D721Med (cell line): ENCODE measurements at regions not wholly inside any gene's neighbourhood (a gene's known extent, or its start where the extent isn't known, plus 50 kb on each side); places are given as distances from the start of the nearest gene placed in this dataset.

Experiments
- DNase-seq: peaks from one replicate; pipeline ENCODE4 v3.0.0; 2011; ENCODE audit warnings: low spot score; ENCODE audit not compliant: insufficient read length
- FAIRE-seq: peaks from 2 replicates; lab custom pipeline; 2011; peaks lifted over from hg19 to GRCh38; lab: Jason Lieb, UNC
- TF ChIP-seq, protein P1 (sequence below): IDR thresholded peaks from 2 replicates; pipeline ENCODE4 v1.5.1; 2012; ENCODE audit warnings: mild to moderate bottlenecking, control low read depth; ENCODE audit not compliant: insufficient read depth; ENCODE audit errors: missing control alignments

DNA sequence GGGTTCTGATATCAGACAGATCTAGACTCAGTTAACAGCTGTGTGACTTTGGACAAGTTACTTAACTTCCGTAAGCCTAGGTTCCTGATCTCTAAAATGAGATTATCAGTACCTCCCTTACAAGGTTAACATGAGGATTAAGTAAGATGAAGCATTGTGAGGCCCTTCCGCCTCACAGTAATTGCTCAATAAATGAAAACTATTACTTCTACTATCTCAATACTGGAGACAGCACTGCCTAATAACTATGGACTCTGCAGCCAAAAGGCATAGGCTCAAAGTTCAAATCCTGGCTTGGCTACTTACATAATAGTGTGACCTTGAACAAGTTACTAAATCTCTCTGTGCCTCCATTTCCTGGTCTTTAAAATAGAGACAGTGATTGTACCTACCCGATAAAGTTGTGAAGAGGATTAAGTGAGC is 82.0 kb upstream of the ATP11B start:
- TF ChIP-seq, protein P1, sequence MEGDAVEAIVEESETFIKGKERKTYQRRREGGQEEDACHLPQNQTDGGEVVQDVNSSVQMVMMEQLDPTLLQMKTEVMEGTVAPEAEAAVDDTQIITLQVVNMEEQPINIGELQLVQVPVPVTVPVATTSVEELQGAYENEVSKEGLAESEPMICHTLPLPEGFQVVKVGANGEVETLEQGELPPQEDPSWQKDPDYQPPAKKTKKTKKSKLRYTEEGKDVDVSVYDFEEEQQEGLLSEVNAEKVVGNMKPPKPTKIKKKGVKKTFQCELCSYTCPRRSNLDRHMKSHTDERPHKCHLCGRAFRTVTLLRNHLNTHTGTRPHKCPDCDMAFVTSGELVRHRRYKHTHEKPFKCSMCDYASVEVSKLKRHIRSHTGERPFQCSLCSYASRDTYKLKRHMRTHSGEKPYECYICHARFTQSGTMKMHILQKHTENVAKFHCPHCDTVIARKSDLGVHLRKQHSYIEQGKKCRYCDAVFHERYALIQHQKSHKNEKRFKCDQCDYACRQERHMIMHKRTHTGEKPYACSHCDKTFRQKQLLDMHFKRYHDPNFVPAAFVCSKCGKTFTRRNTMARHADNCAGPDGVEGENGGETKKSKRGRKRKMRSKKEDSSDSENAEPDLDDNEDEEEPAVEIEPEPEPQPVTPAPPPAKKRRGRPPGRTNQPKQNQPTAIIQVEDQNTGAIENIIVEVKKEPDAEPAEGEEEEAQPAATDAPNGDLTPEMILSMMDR = no peak
- DNase-seq (no peak), FAIRE-seq (no peak)

DNA sequence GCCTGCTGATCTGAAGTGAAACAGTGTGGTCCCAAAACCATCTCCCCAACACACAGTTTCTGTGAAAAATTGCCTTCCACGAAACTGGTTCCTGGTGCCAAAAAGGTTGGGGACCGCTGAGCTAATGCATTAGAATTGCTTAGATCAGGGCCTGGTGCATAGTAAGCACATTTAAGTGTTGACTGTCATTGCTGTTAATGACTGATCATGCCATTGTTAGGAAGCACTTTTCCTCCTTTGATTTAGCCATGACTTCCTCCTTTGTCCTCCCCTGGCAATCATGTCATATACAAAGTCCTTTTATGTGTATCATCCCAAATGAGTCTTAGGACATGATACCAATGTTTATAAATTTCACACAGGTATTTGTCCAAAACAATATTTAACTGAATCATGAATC is 81.5 kb upstream of the ATP11B start:
- TF ChIP-seq, protein P1 = no peak
- DNase-seq (no peak), FAIRE-seq (no peak)

DNA sequence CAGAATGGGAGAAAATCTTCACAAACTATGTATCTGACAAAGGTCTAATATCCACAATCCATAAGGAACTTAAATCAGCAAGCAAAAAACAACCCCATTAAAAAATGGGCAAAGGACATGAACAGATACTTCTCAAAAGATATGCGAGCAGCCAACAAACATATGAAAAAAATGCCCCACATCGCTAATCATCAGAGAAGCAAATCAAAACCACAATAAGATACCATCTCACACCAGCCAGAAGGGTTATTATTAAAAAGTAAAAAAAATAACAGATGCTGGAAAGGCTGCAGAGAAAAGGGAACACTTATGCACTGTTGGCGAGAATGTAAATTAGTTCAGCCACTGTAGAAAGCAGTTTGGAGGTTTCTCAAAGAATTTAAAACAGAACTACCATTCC is 80.2 kb upstream of the ATP11B start:
- no peak for FAIRE-seq
- TF ChIP-seq, protein P1 = no peak
- DNase-seq = no peak

DNA sequence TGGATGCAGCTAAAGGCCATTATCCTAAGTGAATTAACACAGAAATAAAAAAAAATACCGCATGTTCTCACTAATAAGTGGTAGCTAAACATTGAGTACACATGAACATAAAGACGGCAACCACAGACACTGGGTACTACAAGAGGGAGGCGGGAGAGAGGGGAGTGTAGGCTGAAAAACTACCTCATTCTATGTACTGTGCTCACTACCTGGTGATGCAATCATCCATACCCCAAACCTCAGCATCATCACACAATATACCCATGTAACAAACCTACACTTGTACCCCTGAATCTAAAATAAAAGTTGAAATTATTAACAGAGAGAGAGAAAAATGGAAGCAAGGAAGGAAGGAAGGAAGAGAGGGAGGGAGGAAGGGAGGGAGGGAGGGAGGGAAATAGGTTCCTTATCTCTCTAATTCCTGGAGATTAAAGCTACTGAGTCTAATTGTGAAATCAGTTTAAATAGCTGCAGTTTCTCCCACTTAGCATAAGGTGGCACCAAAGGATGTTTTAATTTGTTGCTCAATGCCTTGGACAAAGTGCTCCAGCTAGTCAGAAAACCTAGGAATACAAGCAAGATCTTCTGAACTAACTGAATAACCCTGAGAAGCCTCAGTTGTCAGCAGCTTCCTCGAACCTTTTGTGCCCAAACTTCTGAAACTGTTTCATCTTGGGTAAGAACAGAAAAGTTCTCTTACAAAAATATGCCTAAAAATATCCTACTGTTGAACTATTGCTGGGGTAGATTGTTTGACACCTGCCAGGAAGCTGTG is 79.4 kb upstream of the ATP11B start:
- DNase-seq (peak; percentile 37), FAIRE-seq (peak; percentile 68)
- TF ChIP-seq, protein P1 = peak; percentile 77

DNA sequence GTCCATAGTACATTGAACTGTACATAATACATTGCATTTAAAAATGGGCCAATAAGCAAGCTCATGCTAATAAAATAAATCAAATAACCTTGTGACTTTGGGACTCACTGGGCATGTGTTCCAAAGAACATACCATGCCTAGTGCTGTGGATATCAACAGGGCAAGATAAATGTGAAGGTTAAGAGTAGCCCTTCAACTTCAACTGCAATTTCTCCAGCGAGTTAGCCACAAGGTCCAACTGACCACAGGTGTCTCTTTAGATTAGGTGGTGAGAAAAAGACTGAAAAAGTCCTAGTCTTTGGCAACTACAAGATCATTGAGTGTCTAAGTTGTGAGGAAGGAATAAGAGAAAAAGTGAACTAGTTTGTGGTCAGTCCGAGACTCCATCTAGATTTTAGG is 78.3 kb upstream of the ATP11B start:
- TF ChIP-seq, protein P1 = no peak
- DNase-seq = no peak
- no peak for FAIRE-seq

DNA sequence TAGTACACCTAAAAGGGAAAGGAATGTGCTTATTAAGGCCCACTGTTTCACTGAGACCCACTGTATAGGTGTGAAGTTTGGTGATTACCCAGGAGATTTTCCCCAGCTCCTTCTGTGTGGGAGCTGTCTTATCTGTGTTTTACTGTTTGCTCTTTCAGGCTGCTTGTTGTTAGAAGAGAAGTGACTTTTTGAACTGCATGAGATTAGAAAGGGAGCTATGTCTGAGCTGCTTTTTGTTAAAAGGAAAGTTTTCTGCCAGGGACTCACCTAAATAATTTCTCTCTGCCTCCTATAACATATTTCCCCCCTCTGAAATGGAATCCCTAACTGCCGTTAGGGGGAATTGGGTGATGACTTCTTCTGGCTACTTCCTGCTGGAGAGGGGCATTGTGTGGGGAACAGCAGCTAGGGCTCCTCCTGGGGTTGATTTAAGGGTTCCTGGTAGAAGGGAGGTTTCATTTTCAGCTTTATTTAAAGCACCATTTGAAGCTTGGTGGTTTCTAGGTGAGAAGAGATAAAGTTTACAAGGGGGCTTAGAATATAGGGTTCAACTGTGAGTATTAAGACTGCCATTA is 77.1 kb upstream of the ATP11B start:
- FAIRE-seq (no peak), DNase-seq (no peak)
- TF ChIP-seq, protein P1 = no peak

DNA sequence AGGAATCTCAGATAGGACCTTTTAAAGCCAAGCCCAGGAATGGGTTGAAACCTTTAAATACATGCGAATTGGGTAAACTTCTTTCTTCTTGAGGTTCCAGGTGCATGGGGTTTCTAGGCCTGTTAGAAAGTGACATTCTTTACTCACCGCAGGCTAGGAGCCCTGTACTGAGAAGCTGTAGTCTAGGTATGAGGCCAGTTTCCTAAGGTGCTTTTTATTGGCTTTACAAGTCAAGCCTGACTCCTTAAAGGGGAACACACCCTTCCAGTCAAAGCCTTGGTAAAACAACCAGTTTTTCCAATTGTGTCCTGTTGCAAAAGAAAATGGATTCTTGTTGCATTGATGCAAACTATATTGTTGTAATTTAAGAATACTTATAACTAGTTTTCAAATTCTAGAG is 76.1 kb upstream of the ATP11B start:
- DNase-seq (no peak), FAIRE-seq (no peak)
- TF ChIP-seq, protein P1 = no peak
